ENCODE measurements at regions not wholly inside any gene's neighbourhood (a gene's known extent, or its start where the extent isn't known, plus 50 kb on each side); places are given as distances from the start of the nearest gene placed in this dataset.

- no peak for DNase-seq (ENCODE audit: low read depth)
- no peak overlapping the region for H3K4me3 ChIP-seq (ENCODE audit: low read depth, low read length)
- TF ChIP-seq CTCF (IDR thresholded peaks at IDR 0.05; ENCODE audit: insufficient read depth, low read depth, low read length) = no peak
These were observed 283.1 kb downstream of the PLPP3 start for GRCh38 chr1:56295949-56296929.

DNA sequence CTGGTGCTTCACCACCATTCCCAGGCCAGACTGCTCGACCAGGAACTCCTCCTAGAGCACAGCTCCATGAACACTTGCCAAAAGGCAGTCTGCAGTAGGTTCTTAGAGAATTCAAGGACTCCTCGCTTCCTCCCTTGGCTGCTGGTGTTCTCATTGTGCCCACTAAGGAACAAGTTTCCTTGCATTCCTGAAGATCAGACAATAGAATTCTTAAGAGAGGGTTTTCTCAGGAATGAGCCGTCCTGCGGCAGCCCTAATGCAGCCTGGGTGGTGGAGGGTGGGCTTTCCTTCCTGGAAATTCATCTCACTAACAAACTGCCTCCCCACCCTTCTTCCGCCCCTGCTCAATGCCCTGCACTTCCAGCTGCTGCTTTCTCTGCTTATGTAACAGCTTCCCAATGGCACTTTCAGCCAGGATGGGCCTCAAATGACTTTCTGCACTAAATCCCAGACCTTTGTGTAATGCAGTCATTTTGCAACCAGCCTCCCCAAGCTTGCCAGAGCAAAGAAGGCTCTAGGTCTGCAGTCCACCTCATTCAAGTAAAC, 287.9 kb downstream of the PLPP3 start:
- no peak overlapping the region for H3K4me3 ChIP-seq (ENCODE audit: low read depth, low read length)
- no peak for TF ChIP-seq CTCF (IDR thresholded peaks at IDR 0.05; ENCODE audit: insufficient read depth, low read depth, low read length)
- no peak for DNase-seq (ENCODE audit: low read depth)

- TF ChIP-seq CTCF (IDR thresholded peaks at IDR 0.05; ENCODE audit: insufficient read depth, low read depth, low read length) = no peak
- H3K4me3 ChIP-seq (ENCODE audit: low read depth, low read length) = no peak overlapping the region
- no peak for DNase-seq (ENCODE audit: low read depth)
These were observed 290.1 kb downstream of the PLPP3 start for GRCh38 chr1:56289260-56289659.

- DNase-seq (ENCODE audit: low read depth) = no peak
- no peak overlapping the region for H3K4me3 ChIP-seq (ENCODE audit: low read depth, low read length)
- no peak for TF ChIP-seq CTCF (IDR thresholded peaks at IDR 0.05; ENCODE audit: insufficient read depth, low read depth, low read length)
These were observed 291.6 kb downstream of the PLPP3 start for GRCh38 chr1:56287721-56288120.

DNA sequence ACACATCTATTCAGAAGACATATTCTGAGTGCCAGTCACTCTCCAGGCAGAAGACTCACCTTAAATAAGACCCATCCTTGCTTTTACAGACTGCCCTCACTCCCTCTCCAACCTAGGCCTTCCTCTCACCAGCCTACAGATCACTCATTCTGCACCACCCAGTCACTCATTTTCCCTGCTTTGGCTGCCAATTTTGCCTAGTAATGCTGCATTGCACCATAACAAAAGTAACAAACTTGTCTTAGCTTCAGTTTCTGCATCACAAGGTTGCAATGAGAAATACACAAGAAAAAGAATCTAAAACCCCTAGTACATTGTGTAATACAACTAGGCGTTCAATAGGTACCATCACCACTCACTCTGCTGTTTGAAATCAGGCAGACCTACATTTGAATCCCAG, 292.4 kb downstream of the PLPP3 start:
- TF ChIP-seq CTCF (IDR thresholded peaks at IDR 0.05; ENCODE audit: insufficient read depth, low read depth, low read length) = no peak
- DNase-seq (ENCODE audit: low read depth) = no peak
- no peak overlapping the region for H3K4me3 ChIP-seq (ENCODE audit: low read depth, low read length)

DNA sequence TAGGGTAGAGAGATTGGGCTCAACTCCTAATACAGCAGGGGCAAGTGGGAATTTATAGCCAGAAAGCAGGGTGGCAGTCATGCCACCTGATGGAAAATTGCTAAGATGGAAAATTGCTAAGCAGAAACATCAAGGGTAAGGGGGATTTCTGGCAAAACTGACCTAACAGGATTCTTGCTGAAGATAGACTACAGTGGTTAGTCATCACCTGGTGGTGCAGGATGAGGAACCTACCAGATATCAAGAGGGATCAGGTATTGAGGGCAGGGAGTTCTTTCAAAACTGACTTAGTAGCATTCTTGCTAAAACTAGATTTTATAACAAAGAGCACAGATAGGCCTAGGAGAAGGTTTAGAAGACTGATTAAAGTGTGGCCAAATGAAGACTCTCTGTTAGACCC, 292.9 kb downstream of the PLPP3 start:
- no peak for DNase-seq (ENCODE audit: low read depth)
- no peak overlapping the region for H3K4me3 ChIP-seq (ENCODE audit: low read depth, low read length)
- TF ChIP-seq CTCF (IDR thresholded peaks at IDR 0.05; ENCODE audit: insufficient read depth, low read depth, low read length) = no peak
